ENCODE measurements at regions not wholly inside any gene's neighbourhood (a gene's known extent, or its start where the extent isn't known, plus 50 kb on each side); places are given as distances from the start of the nearest gene placed in this dataset.

DNA sequence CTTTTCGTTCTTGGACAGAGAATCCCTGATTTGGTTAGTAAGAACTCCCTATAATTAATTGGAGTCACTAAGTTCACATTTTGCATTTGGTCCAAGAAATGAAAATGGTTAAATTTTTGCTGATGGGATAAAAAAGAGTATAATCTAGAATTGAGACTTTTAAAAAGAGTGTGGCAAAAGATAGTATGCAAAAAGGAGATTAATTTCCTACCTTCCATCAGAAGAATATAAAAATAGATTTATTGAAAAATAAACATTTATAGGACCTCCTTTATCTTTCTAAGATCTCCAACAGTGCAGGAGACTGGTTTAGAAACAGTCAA lies 105.5 kb upstream of the EEF1E1 start:
- TF ChIP-seq SUZ12 (IDR thresholded peaks at IDR 0.05; ENCODE audit: extremely low read depth, insufficient read depth, insufficient read length): no peak
- TF ChIP-seq ZNF274 (IDR thresholded peaks at IDR 0.05; ENCODE audit: low read depth, low read length): no peak
- no peak for TF ChIP-seq YY1 (IDR thresholded peaks at IDR 0.05; ENCODE audit: insufficient read depth, insufficient read length)

Measured in NT2/D1 (cell line).